ENCODE measurements at regions not wholly inside any gene's neighbourhood (a gene's known extent, or its start where the extent isn't known, plus 50 kb on each side); places are given as distances from the start of the nearest gene placed in this dataset.

DNA sequence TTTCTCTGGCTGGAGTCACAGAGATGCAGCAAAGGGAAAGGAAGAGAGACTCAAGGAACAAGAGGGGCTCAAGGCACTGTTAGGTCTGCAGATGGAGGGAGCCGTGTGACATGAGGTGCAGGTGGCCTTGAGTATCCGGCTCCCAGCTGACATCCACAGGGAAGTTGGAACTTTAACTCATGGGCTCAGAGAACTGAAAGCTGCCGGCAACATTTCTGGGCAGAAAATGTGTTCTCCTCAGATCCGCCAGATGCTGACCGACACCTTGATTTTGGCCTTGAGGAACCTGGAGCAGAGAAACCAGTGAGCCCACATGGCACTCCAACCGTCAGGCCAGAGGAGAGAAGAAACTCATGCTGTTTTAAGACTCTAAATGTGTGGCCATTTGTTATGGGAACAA, 258.1 kb upstream of the IRX2 start:
- no peaks in the 10 kb centered on the region for H3K36me3 ChIP-seq (ENCODE audit: control insufficient read depth, insufficient read depth, low read length)
- no peak overlapping the region for H3K27ac ChIP-seq (ENCODE audit: low read length)
- DNase-seq (ENCODE audit: low read depth, low spot score) (no peak), ATAC-seq (no peak)
- H3K4me3 ChIP-seq (ENCODE audit: low read depth in 2 of 2, low read length in 2 of 2): no peak overlapping the region
- H3K27me3 ChIP-seq (ENCODE audit: control insufficient read depth, insufficient read depth, low read length): no peaks in the 10 kb centered on the region
- H3K9me3 ChIP-seq (ENCODE audit: control insufficient read depth, insufficient read depth, low read depth, low read length): no peaks in the 10 kb centered on the region
- BruUV-seq (replicated peaks): no TSS peak
- ChIA-PET POLR2A (no interaction called here), CTCF (no interaction called here)
- TF ChIP-seq POLR2AphosphoS5 (IDR thresholded peaks at IDR 0.05; ENCODE audit: low read depth, low read length): no peak
- TF ChIP-seq, protein P1, sequence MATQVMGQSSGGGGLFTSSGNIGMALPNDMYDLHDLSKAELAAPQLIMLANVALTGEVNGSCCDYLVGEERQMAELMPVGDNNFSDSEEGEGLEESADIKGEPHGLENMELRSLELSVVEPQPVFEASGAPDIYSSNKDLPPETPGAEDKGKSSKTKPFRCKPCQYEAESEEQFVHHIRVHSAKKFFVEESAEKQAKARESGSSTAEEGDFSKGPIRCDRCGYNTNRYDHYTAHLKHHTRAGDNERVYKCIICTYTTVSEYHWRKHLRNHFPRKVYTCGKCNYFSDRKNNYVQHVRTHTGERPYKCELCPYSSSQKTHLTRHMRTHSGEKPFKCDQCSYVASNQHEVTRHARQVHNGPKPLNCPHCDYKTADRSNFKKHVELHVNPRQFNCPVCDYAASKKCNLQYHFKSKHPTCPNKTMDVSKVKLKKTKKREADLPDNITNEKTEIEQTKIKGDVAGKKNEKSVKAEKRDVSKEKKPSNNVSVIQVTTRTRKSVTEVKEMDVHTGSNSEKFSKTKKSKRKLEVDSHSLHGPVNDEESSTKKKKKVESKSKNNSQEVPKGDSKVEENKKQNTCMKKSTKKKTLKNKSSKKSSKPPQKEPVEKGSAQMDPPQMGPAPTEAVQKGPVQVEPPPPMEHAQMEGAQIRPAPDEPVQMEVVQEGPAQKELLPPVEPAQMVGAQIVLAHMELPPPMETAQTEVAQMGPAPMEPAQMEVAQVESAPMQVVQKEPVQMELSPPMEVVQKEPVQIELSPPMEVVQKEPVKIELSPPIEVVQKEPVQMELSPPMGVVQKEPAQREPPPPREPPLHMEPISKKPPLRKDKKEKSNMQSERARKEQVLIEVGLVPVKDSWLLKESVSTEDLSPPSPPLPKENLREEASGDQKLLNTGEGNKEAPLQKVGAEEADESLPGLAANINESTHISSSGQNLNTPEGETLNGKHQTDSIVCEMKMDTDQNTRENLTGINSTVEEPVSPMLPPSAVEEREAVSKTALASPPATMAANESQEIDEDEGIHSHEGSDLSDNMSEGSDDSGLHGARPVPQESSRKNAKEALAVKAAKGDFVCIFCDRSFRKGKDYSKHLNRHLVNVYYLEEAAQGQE (IDR thresholded peaks at IDR 0.05; ENCODE audit: insufficient read depth in 1 of 2, low read depth in 2 of 2, low read length in 1 of 2): no peak
- TF ChIP-seq SIN3A (IDR thresholded peaks at IDR 0.05; ENCODE audit: borderline replicate concordance, insufficient read depth, low read depth, low read length): no peak
- TF ChIP-seq, protein P2, sequence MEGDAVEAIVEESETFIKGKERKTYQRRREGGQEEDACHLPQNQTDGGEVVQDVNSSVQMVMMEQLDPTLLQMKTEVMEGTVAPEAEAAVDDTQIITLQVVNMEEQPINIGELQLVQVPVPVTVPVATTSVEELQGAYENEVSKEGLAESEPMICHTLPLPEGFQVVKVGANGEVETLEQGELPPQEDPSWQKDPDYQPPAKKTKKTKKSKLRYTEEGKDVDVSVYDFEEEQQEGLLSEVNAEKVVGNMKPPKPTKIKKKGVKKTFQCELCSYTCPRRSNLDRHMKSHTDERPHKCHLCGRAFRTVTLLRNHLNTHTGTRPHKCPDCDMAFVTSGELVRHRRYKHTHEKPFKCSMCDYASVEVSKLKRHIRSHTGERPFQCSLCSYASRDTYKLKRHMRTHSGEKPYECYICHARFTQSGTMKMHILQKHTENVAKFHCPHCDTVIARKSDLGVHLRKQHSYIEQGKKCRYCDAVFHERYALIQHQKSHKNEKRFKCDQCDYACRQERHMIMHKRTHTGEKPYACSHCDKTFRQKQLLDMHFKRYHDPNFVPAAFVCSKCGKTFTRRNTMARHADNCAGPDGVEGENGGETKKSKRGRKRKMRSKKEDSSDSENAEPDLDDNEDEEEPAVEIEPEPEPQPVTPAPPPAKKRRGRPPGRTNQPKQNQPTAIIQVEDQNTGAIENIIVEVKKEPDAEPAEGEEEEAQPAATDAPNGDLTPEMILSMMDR (IDR thresholded peaks at IDR 0.05): no peak
- no peak for TF ChIP-seq TCF7L2 (IDR thresholded peaks at IDR 0.05; ENCODE audit: low read depth, low read length)
- in situ Hi-C loops (cut with HindIII; ENCODE audit: low pct_unique_long_range_greater_than_20kb, low sequenced_read_pairs) (no loop called here), intact Hi-C loops (cut with micrococcal nuclease; ENCODE audit: unreplicated experiment) (no loop called here)
- no peaks in the 10 kb centered on the region for H3K4me1 ChIP-seq (ENCODE audit: control insufficient read depth, insufficient read depth, low read length)

DNA sequence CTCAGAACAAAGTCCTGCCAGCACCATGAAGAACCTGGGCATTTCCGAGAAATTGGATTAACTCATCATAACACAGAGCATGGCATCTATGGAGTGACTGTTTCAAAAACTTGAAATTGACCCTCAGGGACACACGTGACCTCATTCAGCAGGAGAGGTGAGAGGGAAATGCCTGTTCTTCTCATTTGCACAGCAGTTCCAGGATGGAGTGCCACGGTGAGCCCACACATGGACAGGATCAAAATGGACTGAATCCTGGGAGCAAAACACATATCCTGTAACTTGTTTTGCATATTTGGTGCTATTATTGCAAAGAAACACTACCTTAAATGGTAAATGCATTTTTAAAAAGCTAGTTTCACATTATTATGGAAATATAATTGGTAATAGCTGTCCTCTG, 256.1 kb upstream of the IRX2 start:
- no peaks in the 10 kb centered on the region for H3K4me1 ChIP-seq (ENCODE audit: control insufficient read depth, insufficient read depth, low read length)
- no peaks in the 10 kb centered on the region for H3K36me3 ChIP-seq (ENCODE audit: control insufficient read depth, insufficient read depth, low read length)
- intact Hi-C loops (cut with micrococcal nuclease; ENCODE audit: unreplicated experiment) (no loop called here), in situ Hi-C loops (cut with HindIII; ENCODE audit: low pct_unique_long_range_greater_than_20kb, low sequenced_read_pairs) (no loop called here)
- H3K27me3 ChIP-seq (ENCODE audit: control insufficient read depth, insufficient read depth, low read length): no peaks in the 10 kb centered on the region
- ATAC-seq: no peak
- POLR2A ChIA-PET: no interaction called here
- H3K4me3 ChIP-seq (ENCODE audit: low read depth in 2 of 2, low read length in 2 of 2): no peak overlapping the region
- CTCF ChIA-PET: no interaction called here
- no peak for DNase-seq (ENCODE audit: low read depth, low spot score)
- no peak for TF ChIP-seq POLR2AphosphoS5 (IDR thresholded peaks at IDR 0.05; ENCODE audit: low read depth, low read length)
- no peak for TF ChIP-seq TCF7L2 (IDR thresholded peaks at IDR 0.05; ENCODE audit: low read depth, low read length)
- TF ChIP-seq, protein P2 (IDR thresholded peaks at IDR 0.05): no peak
- no peak for TF ChIP-seq SIN3A (IDR thresholded peaks at IDR 0.05; ENCODE audit: borderline replicate concordance, insufficient read depth, low read depth, low read length)
- TF ChIP-seq, protein P1 (IDR thresholded peaks at IDR 0.05; ENCODE audit: insufficient read depth in 1 of 2, low read depth in 2 of 2, low read length in 1 of 2): no peak
- no peaks in the 10 kb centered on the region for H3K9me3 ChIP-seq (ENCODE audit: control insufficient read depth, insufficient read depth, low read depth, low read length)
- BruUV-seq (replicated peaks): no TSS peak
- no peak overlapping the region for H3K27ac ChIP-seq (ENCODE audit: low read length)

Measured in Panc1 (cell line).